HEK293 (cell line): ENCODE measurements at regions not wholly inside any gene's neighbourhood (a gene's known extent, or its start where the extent isn't known, plus 50 kb on each side); places are given as distances from the start of the nearest gene placed in this dataset.

Source experiments
- CTCF ChIA-PET: fragments of 350-600 bp; formaldehyde crosslinking; extraction: SDS; loops from one replicate; lab custom pipeline; 2021; ENCODE audit warnings: antibody characterized with exemption; lab: Yijun Ruan, JAX
- POLR2A ChIA-PET: fragments of 300-600 bp; formaldehyde crosslinking; extraction: SDS; loops from one replicate; lab custom pipeline; 2020; ENCODE audit warnings: antibody characterized with exemption, inconsistent platforms; lab: Yijun Ruan, JAX
- H3K27ac ChIP-seq: fragments of 200-500 bp; sonication (Bioruptor generic); 2 replicates; pipeline ENCODE4 v1.5.1; 2014; ENCODE audit warnings: low read depth, low read length, control low read depth, inconsistent platforms; ENCODE audit errors: extremely low read depth
- H3K36me3 ChIP-seq, 2 experiments: fragments of 200-500 bp in 1 of 2; sonication (Bioruptor generic) in 1 of 2; 1 replicate in 1 of 2; 2 replicates in 1 of 2; pipeline ENCODE4 v1.5.1; 2014 to 2017; ENCODE audit warnings: inconsistent platforms in 2 of 2, low read length in 2 of 2; ENCODE audit not compliant: control insufficient read depth in 2 of 2, insufficient read depth in 1 of 2
- H3K4me1 ChIP-seq: fragments of 200-500 bp; sonication (Bioruptor generic); 2 replicates; pipeline ENCODE4 v1.5.1; 2014; ENCODE audit warnings: mild to moderate bottlenecking, low read length, inconsistent platforms; ENCODE audit not compliant: control insufficient read depth, insufficient read depth
- H3K4me3 ChIP-seq: 2 replicates; pipeline ENCODE4 v1.5.1; 2011; ENCODE audit warnings: low read depth, mild to moderate bottlenecking, control low read depth, low read length, moderate library complexity
- H3K9me3 ChIP-seq: fragments of 200-500 bp; sonication (Bioruptor generic); 2 replicates; pipeline ENCODE4 v1.5.1; 2014; ENCODE audit warnings: low read depth, low read length, inconsistent platforms; ENCODE audit not compliant: control insufficient read depth, insufficient read depth
- BCL11B ChIP-seq: fragments of 450-650 bp; formaldehyde crosslinking; IDR thresholded peaks from 2 replicates; pipeline ENCODE4 v1.5.1; 2016; ENCODE audit warnings: low read depth, missing biosample characterization, missing genetic modification characterization
- HOXA7 ChIP-seq: sonication (generic); formaldehyde crosslinking; IDR thresholded peaks from 2 replicates; pipeline ENCODE4 v1.8.1; 2022; ENCODE audit warnings: missing genetic modification reagents, borderline replicate concordance
- HOXC10 ChIP-seq: sonication (generic); formaldehyde crosslinking; IDR thresholded peaks from 2 replicates; pipeline ENCODE4 v1.8.1; 2023; ENCODE audit warnings: mild to moderate bottlenecking, missing genetic modification reagents
- RBAK ChIP-seq: fragments of 450-650 bp; formaldehyde crosslinking; IDR thresholded peaks from 2 replicates; pipeline ENCODE4 v1.5.1; 2016; ENCODE audit warnings: missing biosample characterization, missing genetic modification characterization
- SCRT2 ChIP-seq: fragments of 450-650 bp; formaldehyde crosslinking; IDR thresholded peaks from 2 replicates; pipeline ENCODE4 v1.5.1; 2016; ENCODE audit warnings: missing biosample characterization, missing genetic modification characterization
- ZFP3 ChIP-seq: fragments of 450-650 bp; formaldehyde crosslinking; IDR thresholded peaks from 2 replicates; pipeline ENCODE4 v1.5.1; 2016; ENCODE audit warnings: low read depth, missing biosample characterization, missing genetic modification characterization
- ZIC2 ChIP-seq: fragments of 450-650 bp; formaldehyde crosslinking; IDR thresholded peaks from 2 replicates; pipeline ENCODE4 v1.5.1; 2016; ENCODE audit warnings: missing biosample characterization, missing genetic modification characterization
- ZNF133 ChIP-seq: fragments of 450-650 bp; formaldehyde crosslinking; IDR thresholded peaks from 2 replicates; pipeline ENCODE4 v1.5.1; 2016; ENCODE audit warnings: missing biosample characterization, missing genetic modification characterization
- ZNF169 ChIP-seq: fragments of 450-650 bp; formaldehyde crosslinking; IDR thresholded peaks from 2 replicates; pipeline ENCODE4 v1.5.1; 2016; ENCODE audit warnings: missing biosample characterization, missing genetic modification characterization
- ZNF2 ChIP-seq: fragments of 450-650 bp; formaldehyde crosslinking; IDR thresholded peaks from 2 replicates; pipeline ENCODE4 v1.5.1; 2016; ENCODE audit warnings: missing biosample characterization, missing genetic modification characterization
- ZNF223 ChIP-seq: fragments of 450-650 bp; formaldehyde crosslinking; IDR thresholded peaks from 2 replicates; pipeline ENCODE4 v1.5.1; 2016; ENCODE audit warnings: missing biosample characterization, missing genetic modification characterization
- ZNF23 ChIP-seq: fragments of 450-650 bp; formaldehyde crosslinking; IDR thresholded peaks from 2 replicates; pipeline ENCODE4 v1.5.1; 2016; ENCODE audit warnings: missing biosample characterization, missing genetic modification characterization, borderline replicate concordance
- ZNF335 ChIP-seq: fragments of 450-650 bp; formaldehyde crosslinking; conservative IDR thresholded peaks from 2 replicates; pipeline ENCODE4 v1.5.1; 2016; ENCODE audit warnings: missing biosample characterization, missing genetic modification characterization
- ZNF677 ChIP-seq: fragments of 450-650 bp; IDR thresholded peaks from 2 replicates; pipeline ENCODE4 v1.5.0; 2018; ENCODE audit warnings: missing biosample characterization, mild to moderate bottlenecking, missing genetic modification characterization, moderate library complexity
- ZNF768 ChIP-seq: fragments of 450-650 bp; formaldehyde crosslinking; IDR thresholded peaks from 2 replicates; pipeline ENCODE4 v1.5.1; 2018; ENCODE audit warnings: missing biosample characterization, mild to moderate bottlenecking, missing genetic modification characterization
- ZNF785 ChIP-seq: fragments of 450-650 bp; formaldehyde crosslinking; IDR thresholded peaks from 2 replicates; pipeline ENCODE4 v1.5.1; 2016; ENCODE audit warnings: missing biosample characterization, missing genetic modification characterization
- TF ChIP-seq, protein P1 (sequence below): fragments of 450-650 bp; formaldehyde crosslinking; IDR thresholded peaks from 2 replicates; pipeline ENCODE4 v1.5.1; 2016; ENCODE audit warnings: missing biosample characterization, missing genetic modification characterization, borderline replicate concordance
- TF ChIP-seq, protein P2 (sequence below): fragments of 450-650 bp; formaldehyde crosslinking; IDR thresholded peaks from 2 replicates; pipeline ENCODE4 v1.5.0; 2017; ENCODE audit warnings: missing biosample characterization, missing genetic modification characterization, borderline replicate concordance
- TF ChIP-seq, protein P3 (sequence below): fragments of 450-650 bp; IDR thresholded peaks from 2 replicates; pipeline ENCODE4 v1.5.1; 2018; ENCODE audit warnings: missing biosample characterization, missing genetic modification characterization
- TF ChIP-seq, protein P4 (sequence below): fragments of 450-650 bp; formaldehyde crosslinking; IDR thresholded peaks from 2 replicates; pipeline ENCODE4 v1.5.1; 2016; ENCODE audit warnings: missing biosample characterization, missing genetic modification characterization

DNA sequence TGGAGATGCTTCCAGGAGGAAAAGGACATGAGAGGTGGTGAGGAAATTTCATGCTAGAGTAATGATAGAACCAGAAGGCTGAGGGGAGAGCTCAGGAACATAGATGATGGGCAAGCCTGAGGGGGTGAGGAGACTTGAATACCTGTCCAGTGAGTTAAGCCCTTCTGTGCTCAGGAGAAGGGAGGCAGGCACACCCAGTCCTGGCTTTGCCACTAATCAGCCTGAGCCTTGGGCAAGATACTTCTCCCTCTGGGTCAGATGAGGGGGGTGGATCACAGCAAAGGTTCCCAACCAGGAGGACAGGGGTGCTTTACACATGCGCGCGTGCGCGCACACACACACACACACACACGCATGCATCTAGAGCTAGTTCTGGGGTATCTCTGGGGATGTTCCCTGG is 60.5 kb upstream of the KCNK12 start:
- TF ChIP-seq ZIC2 (tag by site-specific recombination) (no peak), BCL11B (tag by site-specific recombination) (no peak), ZNF768 (tag by site-specific recombination) (no peak), RBAK (tag by site-specific recombination) (no peak)
- TF ChIP-seq, protein P1, sequence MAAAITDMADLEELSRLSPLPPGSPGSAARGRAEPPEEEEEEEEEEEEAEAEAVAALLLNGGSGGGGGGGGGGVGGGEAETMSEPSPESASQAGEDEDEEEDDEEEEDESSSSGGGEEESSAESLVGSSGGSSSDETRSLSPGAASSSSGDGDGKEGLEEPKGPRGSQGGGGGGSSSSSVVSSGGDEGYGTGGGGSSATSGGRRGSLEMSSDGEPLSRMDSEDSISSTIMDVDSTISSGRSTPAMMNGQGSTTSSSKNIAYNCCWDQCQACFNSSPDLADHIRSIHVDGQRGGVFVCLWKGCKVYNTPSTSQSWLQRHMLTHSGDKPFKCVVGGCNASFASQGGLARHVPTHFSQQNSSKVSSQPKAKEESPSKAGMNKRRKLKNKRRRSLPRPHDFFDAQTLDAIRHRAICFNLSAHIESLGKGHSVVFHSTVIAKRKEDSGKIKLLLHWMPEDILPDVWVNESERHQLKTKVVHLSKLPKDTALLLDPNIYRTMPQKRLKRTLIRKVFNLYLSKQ (tag by site-specific recombination): no peak
- TF ChIP-seq, all 188 proteins: peak for 0
- Histone ChIP-seq H3K4me3 (no peak overlapping the region), H3K9me3 (no peaks in the 10 kb centered on the region), H3K27ac (no peak overlapping the region), H3K36me3 (no peaks in the 10 kb centered on the region), H3K4me1 (no peaks in the 10 kb centered on the region)
- ChIA-PET POLR2A (no interaction called here), CTCF (interaction anchor here (0.7 to 0.8 kb wide), 3 partner anchors 8 to 136 kb away, joined by 3 read pairs; no protein-coding TSS in a partner anchor)

DNA sequence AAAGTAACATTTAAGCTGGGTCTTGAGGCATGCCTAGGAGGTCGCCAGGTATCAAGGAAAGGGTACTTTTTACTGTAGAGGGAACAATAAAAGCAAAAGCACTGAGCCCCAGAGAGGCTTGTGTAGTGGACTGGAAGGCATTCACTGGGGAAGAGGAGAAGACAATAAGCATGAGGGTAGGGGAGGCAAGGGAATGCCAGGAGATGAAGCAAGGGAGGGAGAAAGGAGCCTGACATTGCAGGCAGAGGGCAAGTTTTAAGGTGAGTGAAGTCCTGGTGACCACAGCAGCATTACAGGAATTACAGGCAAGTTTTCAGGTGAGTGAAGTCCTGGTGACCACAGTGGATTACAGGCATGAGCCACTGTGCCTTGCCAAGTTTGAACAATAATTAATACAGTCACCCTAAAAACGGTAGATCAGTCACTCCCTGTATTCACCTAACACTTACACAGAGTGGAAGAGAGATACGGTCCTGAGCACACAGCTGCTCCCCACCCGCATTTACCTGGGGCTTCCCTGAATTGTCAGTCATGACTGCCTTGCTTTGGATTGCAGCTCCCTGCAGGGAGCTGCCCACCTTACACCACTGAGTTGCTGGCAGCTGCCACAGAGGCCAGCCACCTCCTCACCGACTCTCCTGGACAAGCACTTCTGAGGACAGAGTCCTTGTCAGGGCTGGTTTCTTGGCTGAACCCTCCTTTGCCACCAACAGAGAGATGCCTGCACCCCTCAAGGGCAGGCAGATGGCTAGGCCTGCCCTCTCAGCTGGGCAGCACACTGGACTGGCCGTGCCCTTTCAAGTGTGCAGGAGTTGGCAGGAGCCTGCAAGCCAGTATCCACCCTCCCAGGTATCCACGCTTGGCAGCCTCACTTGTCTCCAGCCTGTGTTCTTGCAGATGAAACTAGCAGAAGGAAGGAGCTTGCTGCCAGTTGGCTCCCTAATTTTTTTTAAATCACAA is 59.0 kb upstream of the KCNK12 start:
- no peak for TF ChIP-seq ZNF223 (tag by site-specific recombination)
- 0 out of 2 replicates have a peak, but pooled peaks have one; percentile 45 for TF ChIP-seq ZFP3 (tag by site-specific recombination)
- ChIA-PET POLR2A (no interaction called here), CTCF (no interaction called here)
- no peak overlapping the region for H3K27ac ChIP-seq
- H3K4me3 ChIP-seq: no peak overlapping the region
- no peaks in the 10 kb centered on the region for H3K9me3 ChIP-seq
- no peaks in the 10 kb centered on the region for H3K36me3 ChIP-seq
- H3K4me1 ChIP-seq: no peaks in the 10 kb centered on the region

DNA sequence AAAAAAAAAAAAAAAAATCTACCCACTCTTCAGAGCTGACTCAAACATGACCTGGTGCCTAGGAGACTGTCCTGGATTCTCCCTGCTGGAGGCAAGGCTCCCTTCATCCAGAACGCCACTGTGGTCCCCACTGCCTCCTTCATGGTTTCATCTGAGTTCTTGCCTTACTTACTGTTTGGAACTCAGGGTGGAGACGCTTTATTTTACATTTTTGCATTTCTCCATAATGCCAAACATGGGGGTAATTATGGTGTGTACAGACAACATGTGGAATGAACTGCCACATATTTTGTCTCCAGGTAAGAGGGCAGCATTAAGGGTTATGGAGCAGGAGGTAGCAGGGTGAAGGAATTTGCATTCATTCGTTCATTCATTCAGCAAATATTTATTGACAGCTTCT is 58.1 kb upstream of the KCNK12 start:
- ChIA-PET CTCF (interaction anchor here (0.7 kb wide), 1 partner anchor 102 kb away, joined by 7 read pairs; no protein-coding TSS in a partner anchor), POLR2A (no interaction called here)
- Histone ChIP-seq H3K27ac (no peak overlapping the region), H3K9me3 (no peaks in the 10 kb centered on the region), H3K4me3 (no peak overlapping the region), H3K36me3 (no peaks in the 10 kb centered on the region), H3K4me1 (no peaks in the 10 kb centered on the region)
- TF ChIP-seq, protein P2, sequence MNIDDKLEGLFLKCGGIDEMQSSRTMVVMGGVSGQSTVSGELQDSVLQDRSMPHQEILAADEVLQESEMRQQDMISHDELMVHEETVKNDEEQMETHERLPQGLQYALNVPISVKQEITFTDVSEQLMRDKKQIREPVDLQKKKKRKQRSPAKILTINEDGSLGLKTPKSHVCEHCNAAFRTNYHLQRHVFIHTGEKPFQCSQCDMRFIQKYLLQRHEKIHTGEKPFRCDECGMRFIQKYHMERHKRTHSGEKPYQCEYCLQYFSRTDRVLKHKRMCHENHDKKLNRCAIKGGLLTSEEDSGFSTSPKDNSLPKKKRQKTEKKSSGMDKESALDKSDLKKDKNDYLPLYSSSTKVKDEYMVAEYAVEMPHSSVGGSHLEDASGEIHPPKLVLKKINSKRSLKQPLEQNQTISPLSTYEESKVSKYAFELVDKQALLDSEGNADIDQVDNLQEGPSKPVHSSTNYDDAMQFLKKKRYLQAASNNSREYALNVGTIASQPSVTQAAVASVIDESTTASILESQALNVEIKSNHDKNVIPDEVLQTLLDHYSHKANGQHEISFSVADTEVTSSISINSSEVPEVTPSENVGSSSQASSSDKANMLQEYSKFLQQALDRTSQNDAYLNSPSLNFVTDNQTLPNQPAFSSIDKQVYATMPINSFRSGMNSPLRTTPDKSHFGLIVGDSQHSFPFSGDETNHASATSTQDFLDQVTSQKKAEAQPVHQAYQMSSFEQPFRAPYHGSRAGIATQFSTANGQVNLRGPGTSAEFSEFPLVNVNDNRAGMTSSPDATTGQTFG (tag by site-specific recombination): no peak
- TF ChIP-seq ZNF133 (no peak), ZNF785 (tag by site-specific recombination) (no peak), ZNF23 (tag by site-specific recombination) (no peak), HOXC10 (CRISPR knock-in tag) (no peak), ZNF169 (tag by site-specific recombination) (no peak), HOXA7 (CRISPR knock-in tag) (no peak), ZNF677 (tag by site-specific recombination) (no peak), SCRT2 (tag by site-specific recombination) (no peak), ZNF2 (tag by site-specific recombination) (no peak), ZNF335 (tag by site-specific recombination) (no peak)
- TF ChIP-seq, protein P3, sequence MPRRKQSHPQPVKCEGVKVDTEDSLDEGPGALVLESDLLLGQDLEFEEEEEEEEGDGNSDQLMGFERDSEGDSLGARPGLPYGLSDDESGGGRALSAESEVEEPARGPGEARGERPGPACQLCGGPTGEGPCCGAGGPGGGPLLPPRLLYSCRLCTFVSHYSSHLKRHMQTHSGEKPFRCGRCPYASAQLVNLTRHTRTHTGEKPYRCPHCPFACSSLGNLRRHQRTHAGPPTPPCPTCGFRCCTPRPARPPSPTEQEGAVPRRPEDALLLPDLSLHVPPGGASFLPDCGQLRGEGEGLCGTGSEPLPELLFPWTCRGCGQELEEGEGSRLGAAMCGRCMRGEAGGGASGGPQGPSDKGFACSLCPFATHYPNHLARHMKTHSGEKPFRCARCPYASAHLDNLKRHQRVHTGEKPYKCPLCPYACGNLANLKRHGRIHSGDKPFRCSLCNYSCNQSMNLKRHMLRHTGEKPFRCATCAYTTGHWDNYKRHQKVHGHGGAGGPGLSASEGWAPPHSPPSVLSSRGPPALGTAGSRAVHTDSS (tag by site-specific recombination): no peak
- TF ChIP-seq, protein P1 (tag by site-specific recombination): no peak
- TF ChIP-seq, protein P4, sequence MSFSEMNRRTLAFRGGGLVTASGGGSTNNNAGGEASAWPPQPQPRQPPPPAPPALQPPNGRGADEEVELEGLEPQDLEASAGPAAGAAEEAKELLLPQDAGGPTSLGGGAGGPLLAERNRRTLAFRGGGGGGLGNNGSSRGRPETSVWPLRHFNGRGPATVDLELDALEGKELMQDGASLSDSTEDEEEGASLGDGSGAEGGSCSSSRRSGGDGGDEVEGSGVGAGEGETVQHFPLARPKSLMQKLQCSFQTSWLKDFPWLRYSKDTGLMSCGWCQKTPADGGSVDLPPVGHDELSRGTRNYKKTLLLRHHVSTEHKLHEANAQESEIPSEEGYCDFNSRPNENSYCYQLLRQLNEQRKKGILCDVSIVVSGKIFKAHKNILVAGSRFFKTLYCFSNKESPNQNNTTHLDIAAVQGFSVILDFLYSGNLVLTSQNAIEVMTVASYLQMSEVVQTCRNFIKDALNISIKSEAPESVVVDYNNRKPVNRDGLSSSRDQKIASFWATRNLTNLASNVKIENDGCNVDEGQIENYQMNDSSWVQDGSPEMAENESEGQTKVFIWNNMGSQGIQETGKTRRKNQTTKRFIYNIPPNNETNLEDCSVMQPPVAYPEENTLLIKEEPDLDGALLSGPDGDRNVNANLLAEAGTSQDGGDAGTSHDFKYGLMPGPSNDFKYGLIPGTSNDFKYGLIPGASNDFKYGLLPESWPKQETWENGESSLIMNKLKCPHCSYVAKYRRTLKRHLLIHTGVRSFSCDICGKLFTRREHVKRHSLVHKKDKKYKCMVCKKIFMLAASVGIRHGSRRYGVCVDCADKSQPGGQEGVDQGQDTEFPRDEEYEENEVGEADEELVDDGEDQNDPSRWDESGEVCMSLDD (tag by site-specific recombination): no peak
